ENCODE measurements at regions not wholly inside any gene's neighbourhood (a gene's known extent, or its start where the extent isn't known, plus 50 kb on each side); places are given as distances from the start of the nearest gene placed in this dataset.

- Histone ChIP-seq H3K4me1 (ENCODE audit: low read length) (no peaks in the 10 kb centered on the region), H3K9me3 (ENCODE audit: insufficient read depth, low read length) (no peaks in the 10 kb centered on the region), H3K4me3 (ENCODE audit: low read length) (no peak overlapping the region), H4K20me1 (ENCODE audit: insufficient read depth, low read length) (no peaks in the 10 kb centered on the region), H3K27ac (ENCODE audit: low read length) (no peak overlapping the region), H3K4me2 (ENCODE audit: low read length) (no peak overlapping the region), H2AFZ (ENCODE audit: low read depth, low read length) (no peak overlapping the region), H3K27me3 (ENCODE audit: low read depth, low read length) (peaks cover 3% of the 10 kb centered on the region; the same call in 1 of the 2 replicates), H3K79me2 (ENCODE audit: low read length) (no peaks in the 10 kb centered on the region), H3K36me3 (replicated peaks; ENCODE audit: low read depth, low read length) (no peaks in the 10 kb centered on the region), H3K9ac (ENCODE audit: low read length) (no peak overlapping the region)
- TF ChIP-seq, protein P1, sequence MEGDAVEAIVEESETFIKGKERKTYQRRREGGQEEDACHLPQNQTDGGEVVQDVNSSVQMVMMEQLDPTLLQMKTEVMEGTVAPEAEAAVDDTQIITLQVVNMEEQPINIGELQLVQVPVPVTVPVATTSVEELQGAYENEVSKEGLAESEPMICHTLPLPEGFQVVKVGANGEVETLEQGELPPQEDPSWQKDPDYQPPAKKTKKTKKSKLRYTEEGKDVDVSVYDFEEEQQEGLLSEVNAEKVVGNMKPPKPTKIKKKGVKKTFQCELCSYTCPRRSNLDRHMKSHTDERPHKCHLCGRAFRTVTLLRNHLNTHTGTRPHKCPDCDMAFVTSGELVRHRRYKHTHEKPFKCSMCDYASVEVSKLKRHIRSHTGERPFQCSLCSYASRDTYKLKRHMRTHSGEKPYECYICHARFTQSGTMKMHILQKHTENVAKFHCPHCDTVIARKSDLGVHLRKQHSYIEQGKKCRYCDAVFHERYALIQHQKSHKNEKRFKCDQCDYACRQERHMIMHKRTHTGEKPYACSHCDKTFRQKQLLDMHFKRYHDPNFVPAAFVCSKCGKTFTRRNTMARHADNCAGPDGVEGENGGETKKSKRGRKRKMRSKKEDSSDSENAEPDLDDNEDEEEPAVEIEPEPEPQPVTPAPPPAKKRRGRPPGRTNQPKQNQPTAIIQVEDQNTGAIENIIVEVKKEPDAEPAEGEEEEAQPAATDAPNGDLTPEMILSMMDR (IDR thresholded peaks at IDR 0.05; ENCODE audit: low read depth, low read length): no peak
- no peak for TF ChIP-seq EZH2phosphoT487 (IDR thresholded peaks at IDR 0.05; ENCODE audit: low read depth)
These were observed 311.7 kb downstream of the EIPR1 start for GRCh38 chr2:3065928-3066327.

DNA sequence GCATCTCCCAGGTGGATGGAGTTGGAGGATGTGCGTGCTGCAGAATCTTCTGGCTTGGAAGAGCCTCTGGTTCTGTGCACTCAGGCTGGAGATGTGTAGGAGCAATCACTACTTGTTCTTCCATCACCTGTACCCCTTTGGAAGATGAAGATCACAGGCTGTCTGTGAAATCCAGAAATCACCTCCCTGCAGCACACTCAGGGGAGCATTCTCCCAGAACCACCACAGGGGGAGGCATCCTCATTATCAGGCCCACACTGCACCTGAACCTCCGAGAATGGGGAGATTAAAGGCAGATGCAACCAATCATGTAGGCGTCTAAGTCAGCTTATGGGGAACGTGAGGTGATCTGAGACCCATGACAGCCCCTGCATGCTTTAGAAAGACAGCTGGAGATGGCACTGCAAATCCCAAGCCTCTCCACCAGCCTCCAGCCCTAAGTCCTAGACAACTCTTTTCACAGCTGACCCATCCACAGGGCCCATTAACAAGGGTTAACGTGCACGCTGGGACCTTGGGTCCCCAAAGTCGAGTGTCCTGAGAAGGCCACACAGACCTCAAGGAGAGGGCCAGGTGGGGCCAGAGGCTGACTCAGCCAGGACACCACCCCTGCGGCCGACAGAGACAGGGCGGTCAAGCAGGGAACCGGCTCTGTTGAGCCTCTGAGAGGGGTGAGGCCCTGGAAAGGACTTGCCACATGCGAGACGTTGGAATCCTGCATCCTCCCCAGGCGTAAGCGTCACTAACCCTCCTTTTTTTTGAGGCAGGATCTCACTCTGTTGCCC lies 314.9 kb downstream of the EIPR1 start:
- no peaks in the 10 kb centered on the region for H3K4me1 ChIP-seq (ENCODE audit: low read length)
- H3K27ac ChIP-seq (ENCODE audit: low read length): no peak overlapping the region
- no peak overlapping the region for H2AFZ ChIP-seq (ENCODE audit: low read depth, low read length)
- H3K36me3 ChIP-seq (replicated peaks; ENCODE audit: low read depth, low read length): no peaks in the 10 kb centered on the region
- H3K27me3 ChIP-seq (ENCODE audit: low read depth, low read length): no peaks in the 10 kb centered on the region
- no peaks in the 10 kb centered on the region for H3K9me3 ChIP-seq (ENCODE audit: insufficient read depth, low read length)
- H3K4me2 ChIP-seq (ENCODE audit: low read length): no peak overlapping the region
- no peaks in the 10 kb centered on the region for H3K79me2 ChIP-seq (ENCODE audit: low read length)
- H3K4me3 ChIP-seq (ENCODE audit: low read length): no peak overlapping the region
- no peaks in the 10 kb centered on the region for H4K20me1 ChIP-seq (ENCODE audit: insufficient read depth, low read length)
- no peak for TF ChIP-seq EZH2phosphoT487 (IDR thresholded peaks at IDR 0.05; ENCODE audit: low read depth)
- TF ChIP-seq, protein P1 (IDR thresholded peaks at IDR 0.05; ENCODE audit: low read depth, low read length): no peak
- H3K9ac ChIP-seq (ENCODE audit: low read length): no peak overlapping the region

- H3K27me3 ChIP-seq (ENCODE audit: low read depth, low read length): no peaks in the 10 kb centered on the region
- H3K36me3 ChIP-seq (replicated peaks; ENCODE audit: low read depth, low read length): no peaks in the 10 kb centered on the region
- no peak for TF ChIP-seq EZH2phosphoT487 (IDR thresholded peaks at IDR 0.05; ENCODE audit: low read depth)
- TF ChIP-seq, protein P1 (IDR thresholded peaks at IDR 0.05; ENCODE audit: low read depth, low read length): no peak
- H3K9ac ChIP-seq (ENCODE audit: low read length): no peak overlapping the region
- H4K20me1 ChIP-seq (ENCODE audit: insufficient read depth, low read length): no peaks in the 10 kb centered on the region
- no peaks in the 10 kb centered on the region for H3K79me2 ChIP-seq (ENCODE audit: low read length)
- H3K27ac ChIP-seq (ENCODE audit: low read length): no peak overlapping the region
- H3K4me2 ChIP-seq (ENCODE audit: low read length): no peak overlapping the region
- no peaks in the 10 kb centered on the region for H3K4me1 ChIP-seq (ENCODE audit: low read length)
- H3K9me3 ChIP-seq (ENCODE audit: insufficient read depth, low read length): no peaks in the 10 kb centered on the region
- H2AFZ ChIP-seq (ENCODE audit: low read depth, low read length): no peak overlapping the region
- H3K4me3 ChIP-seq (ENCODE audit: low read length): no peak overlapping the region
These were observed 317.6 kb downstream of the EIPR1 start for GRCh38 chr2:3060049-3060448.

- no peaks in the 10 kb centered on the region for H3K27me3 ChIP-seq (ENCODE audit: low read depth, low read length)
- TF ChIP-seq, protein P1 (IDR thresholded peaks at IDR 0.05; ENCODE audit: low read depth, low read length): no peak
- TF ChIP-seq EZH2phosphoT487 (IDR thresholded peaks at IDR 0.05; ENCODE audit: low read depth): no peak
- no peak overlapping the region for H3K4me3 ChIP-seq (ENCODE audit: low read length)
- no peaks in the 10 kb centered on the region for H3K79me2 ChIP-seq (ENCODE audit: low read length)
- no peak overlapping the region for H3K4me2 ChIP-seq (ENCODE audit: low read length)
- no peaks in the 10 kb centered on the region for H3K9me3 ChIP-seq (ENCODE audit: insufficient read depth, low read length)
- H3K27ac ChIP-seq (ENCODE audit: low read length): no peak overlapping the region
- no peaks in the 10 kb centered on the region for H3K4me1 ChIP-seq (ENCODE audit: low read length)
- no peaks in the 10 kb centered on the region for H4K20me1 ChIP-seq (ENCODE audit: insufficient read depth, low read length)
- no peaks in the 10 kb centered on the region for H3K36me3 ChIP-seq (replicated peaks; ENCODE audit: low read depth, low read length)
- H2AFZ ChIP-seq (ENCODE audit: low read depth, low read length): no peak overlapping the region
- no peak overlapping the region for H3K9ac ChIP-seq (ENCODE audit: low read length)
These were observed 318.3 kb downstream of the EIPR1 start for GRCh38 chr2:3059141-3059925.
